ENCODE measurements at regions not wholly inside any gene's neighbourhood (a gene's known extent, or its start where the extent isn't known, plus 50 kb on each side); places are given as distances from the start of the nearest gene placed in this dataset.

DNA sequence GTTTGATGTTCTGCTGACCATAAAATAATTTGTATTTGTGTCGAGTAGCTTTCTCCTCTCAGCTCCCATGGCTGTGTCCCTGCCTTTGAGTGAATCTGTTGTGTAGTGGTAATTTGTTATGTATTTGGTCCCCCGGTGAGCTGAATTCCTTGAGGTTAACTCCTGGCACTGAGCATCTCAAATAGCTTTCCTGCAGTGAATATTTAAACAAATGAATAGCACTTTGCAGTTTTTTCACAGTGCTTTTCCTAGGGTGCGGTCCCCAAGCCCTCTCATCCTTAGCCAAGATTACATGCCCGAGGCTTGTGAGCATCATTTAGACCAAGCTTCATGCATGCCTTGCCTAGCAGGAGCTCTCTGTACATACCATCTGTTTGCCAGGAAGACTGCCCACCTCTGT, 74.2 kb downstream of the CLDN34 start:
- whole genome bisulfite sequencing (ENCODE audit: insufficient coverage, insufficient replicate concordance, low lambda C conversion rate, missing lambda C conversion rate): 33% methylated on average over 4 of the region's 4 CpGs

More for the DNA sequence above, 74.2 kb downstream of the CLDN34 start:
- ChIA-PET SMC1A (ENCODE audit: uncharacterized antibody, unreplicated experiment) (interaction anchor here (0.7 to 1.5 kb wide), 5 partner anchors 9 to 78 kb away, joined by 3 to 5 read pairs (median 3); no protein-coding TSS in a partner anchor), CTCF (interaction anchor here (1.1 to 3.7 kb wide), 2 partner anchors 44 to 78 kb away, joined by 3 to 18 read pairs; no protein-coding TSS in a partner anchor), POLR2A (interaction anchor here (0.6 to 0.7 kb wide), 2 partner anchors 17 to 22 kb away, joined by 3 read pairs; no protein-coding TSS in a partner anchor), RAD21 (ENCODE audit: unreplicated experiment) (interaction anchor here (1.1 to 1.4 kb wide), 2 partner anchors 58 to 77 kb away, joined by 3 to 4 read pairs; no protein-coding TSS in a partner anchor)
- H3K4me2 ChIP-seq (ENCODE audit: control insufficient read depth, insufficient read depth): no peak overlapping the region
- TF ChIP-seq EGR1 (IDR thresholded peaks at IDR 0.05; ENCODE audit: borderline replicate concordance in 1 of 2, low read depth in 2 of 2, low read length in 2 of 2) (no peak), MEF2A (IDR thresholded peaks at IDR 0.05; ENCODE audit: insufficient read depth, low read depth, low read length) (no peak), PAX8 (IDR thresholded peaks at IDR 0.05) (no peak), NR2F1 (conservative IDR thresholded peaks at IDR 0.05) (no peak), IKZF2 (IDR thresholded peaks at IDR 0.05) (no peak), BHLHE40 (IDR thresholded peaks at IDR 0.05; ENCODE audit: borderline replicate concordance in 1 of 2, low read depth in 2 of 2, low read length in 1 of 2) (no peak), CEBPB (IDR thresholded peaks at IDR 0.05; ENCODE audit: borderline replicate concordance in 1 of 2, low read depth in 2 of 2, low read length in 2 of 2) (no peak), RB1 (IDR thresholded peaks at IDR 0.05; ENCODE audit: borderline replicate concordance) (no peak), CBX3 (IDR thresholded peaks at IDR 0.05; ENCODE audit: borderline replicate concordance, low read depth) (no peak), YBX1 (IDR thresholded peaks at IDR 0.05) (no peak), IKZF1 (conservative IDR thresholded peaks at IDR 0.05) (no peak), SMAD5 (IDR thresholded peaks at IDR 0.05; ENCODE audit: low read depth) (no peak), RBBP5 (conservative IDR thresholded peaks at IDR 0.05) (no peak), MEF2B (IDR thresholded peaks at IDR 0.05; ENCODE audit: partially characterized antibody, poor library complexity, severe bottlenecking) (no peak), HCFC1 (IDR thresholded peaks at IDR 0.05; ENCODE audit: low read length) (no peak)
- TF ChIP-seq, protein P1, sequence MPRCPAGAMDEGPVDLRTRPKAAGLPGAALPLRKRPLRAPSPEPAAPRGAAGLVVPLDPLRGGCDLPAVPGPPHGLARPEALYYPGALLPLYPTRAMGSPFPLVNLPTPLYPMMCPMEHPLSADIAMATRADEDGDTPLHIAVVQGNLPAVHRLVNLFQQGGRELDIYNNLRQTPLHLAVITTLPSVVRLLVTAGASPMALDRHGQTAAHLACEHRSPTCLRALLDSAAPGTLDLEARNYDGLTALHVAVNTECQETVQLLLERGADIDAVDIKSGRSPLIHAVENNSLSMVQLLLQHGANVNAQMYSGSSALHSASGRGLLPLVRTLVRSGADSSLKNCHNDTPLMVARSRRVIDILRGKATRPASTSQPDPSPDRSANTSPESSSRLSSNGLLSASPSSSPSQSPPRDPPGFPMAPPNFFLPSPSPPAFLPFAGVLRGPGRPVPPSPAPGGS (IDR thresholded peaks at IDR 0.05; ENCODE audit: borderline replicate concordance, insufficient read depth, low read depth, low read length, poor library complexity, severe bottlenecking): no peak
- no peak overlapping the region for H3K9ac ChIP-seq (ENCODE audit: control insufficient read depth, insufficient read depth, low read length)
- no TSS peak for BruUV-seq (replicated peaks)
- H3K27ac ChIP-seq (ENCODE audit: control insufficient read depth, insufficient read depth): no peak overlapping the region
- FAIRE-seq: no peak
- H2AFZ ChIP-seq (ENCODE audit: control insufficient read depth, low read depth, low read length): no peak overlapping the region
- no peaks in the 10 kb centered on the region for H4K20me1 ChIP-seq (ENCODE audit: control insufficient read depth, insufficient read depth)
- no peaks in the 10 kb centered on the region for H3K36me3 ChIP-seq (ENCODE audit: control insufficient read depth in 2 of 2, insufficient read depth in 2 of 2, low read length in 1 of 2)
- in situ Hi-C loops (cut with MboI): no loop called here
- intact Hi-C loops (cut with micrococcal nuclease; ENCODE audit: unreplicated experiment): no loop called here
- no peaks in the 10 kb centered on the region; a peak in 1 of 4 replicates for H3K27me3 ChIP-seq (replicated peaks in 1 of 2; ENCODE audit: control insufficient read depth in 2 of 2, insufficient read depth in 2 of 2, low read length in 1 of 2)
- DNase-seq (ENCODE audit: low read depth, low spot score): no peak
- no peaks in the 10 kb centered on the region for H3K4me1 ChIP-seq (ENCODE audit: control insufficient read depth, insufficient read depth, low read length)
- no peak for ATAC-seq
- H3K79me2 ChIP-seq (ENCODE audit: control insufficient read depth, insufficient read depth, low read length): no peaks in the 10 kb centered on the region
- H3K4me3 ChIP-seq: no peak overlapping the region
- no peaks in the 10 kb centered on the region for H3K9me3 ChIP-seq (replicated peaks; ENCODE audit: control insufficient read depth, insufficient read depth, low read length)

All from GM12878 (cell line).